SK-N-SH (cell line): ENCODE measurements at regions not wholly inside any gene's neighbourhood (a gene's known extent, or its start where the extent isn't known, plus 50 kb on each side); places are given as distances from the start of the nearest gene placed in this dataset.

Experiments
- EP300 ChIP-seq, 2 experiments: IDR thresholded peaks; 2 replicates each; pipeline versions ENCODE4 v1.4.0 to v1.6.1; 2012; ENCODE audit warnings: borderline replicate concordance in 1 of 2, low read depth in 1 of 2, low read length in 1 of 2
- EZH2phosphoT487 ChIP-seq: fragments of 200-600 bp; sonication (generic); IDR thresholded peaks from 2 replicates; pipeline ENCODE4 v1.6.1; 2017; ENCODE audit warnings: low read depth, mixed run types, mild to moderate bottlenecking, antibody characterized with exemption, moderate library complexity, borderline replicate concordance
- FOXJ3 ChIP-seq: sonication (generic); formaldehyde crosslinking; IDR thresholded peaks from 2 replicates; pipeline ENCODE4 v1.5.1; 2020; ENCODE audit warnings: mild to moderate bottlenecking, missing genetic modification reagents
- JUND ChIP-seq: IDR thresholded peaks from 2 replicates; pipeline ENCODE4 v1.4.0; 2012
- MXI1 ChIP-seq: IDR thresholded peaks from 2 replicates; pipeline ENCODE4 v1.6.1; 2012; ENCODE audit warnings: mild to moderate bottlenecking, low read depth, low read length, improper control_type of control experiment
- NFIC ChIP-seq: IDR thresholded peaks from 2 replicates; pipeline ENCODE4 v1.4.0; 2012; ENCODE audit warnings: borderline replicate concordance
- POLR2AphosphoS5 ChIP-seq: IDR thresholded peaks from 2 replicates; pipeline ENCODE4 v1.6.1; 2012; ENCODE audit warnings: low read depth, low read length
- TEAD4 ChIP-seq: IDR thresholded peaks from 2 replicates; pipeline ENCODE4 v1.4.0; 2012; ENCODE audit warnings: mild to moderate bottlenecking, borderline replicate concordance; ENCODE audit not compliant: insufficient read depth
- TF ChIP-seq, protein P1 (sequence below): fragments of 200-600 bp; sonication (generic); IDR thresholded peaks from 2 replicates; pipeline ENCODE4 v1.6.1; 2017; ENCODE audit warnings: antibody characterized with exemption, mild to moderate bottlenecking, moderate library complexity
- TF ChIP-seq, protein P2 (sequence below): IDR thresholded peaks from 2 replicates; pipeline ENCODE4 v1.4.0; 2012; ENCODE audit warnings: low read depth, borderline replicate concordance

DNA sequence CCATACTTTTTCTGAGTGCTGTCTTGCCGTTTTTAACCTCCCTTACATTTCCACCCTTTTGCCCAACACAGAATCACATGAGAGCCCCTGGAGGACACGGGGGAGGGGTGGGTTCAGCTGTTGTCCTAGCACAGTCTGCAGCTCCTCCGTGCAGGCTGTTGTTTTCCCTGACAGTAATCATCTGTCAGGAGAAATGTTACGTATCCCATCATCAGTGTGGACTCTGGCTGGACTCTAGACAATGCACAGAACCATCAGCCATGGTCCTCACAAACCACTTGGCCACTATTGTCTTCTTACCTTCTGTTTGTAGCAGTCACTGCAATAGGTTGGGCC, 92.1 kb downstream of the RIN2 start:
- TF ChIP-seq JUND (no peak), POLR2AphosphoS5 (no peak), TEAD4 (no peak), MXI1 (no peak), FOXJ3 (CRISPR knock-in tag) (no peak), EP300 (IDR thresholded peaks at IDR 0.05; ENCODE audit: borderline replicate concordance in 1 of 2, low read depth in 1 of 2, low read length in 1 of 2) (no peak), NFIC (no peak), EZH2phosphoT487 (no peak)
- TF ChIP-seq, protein P1, sequence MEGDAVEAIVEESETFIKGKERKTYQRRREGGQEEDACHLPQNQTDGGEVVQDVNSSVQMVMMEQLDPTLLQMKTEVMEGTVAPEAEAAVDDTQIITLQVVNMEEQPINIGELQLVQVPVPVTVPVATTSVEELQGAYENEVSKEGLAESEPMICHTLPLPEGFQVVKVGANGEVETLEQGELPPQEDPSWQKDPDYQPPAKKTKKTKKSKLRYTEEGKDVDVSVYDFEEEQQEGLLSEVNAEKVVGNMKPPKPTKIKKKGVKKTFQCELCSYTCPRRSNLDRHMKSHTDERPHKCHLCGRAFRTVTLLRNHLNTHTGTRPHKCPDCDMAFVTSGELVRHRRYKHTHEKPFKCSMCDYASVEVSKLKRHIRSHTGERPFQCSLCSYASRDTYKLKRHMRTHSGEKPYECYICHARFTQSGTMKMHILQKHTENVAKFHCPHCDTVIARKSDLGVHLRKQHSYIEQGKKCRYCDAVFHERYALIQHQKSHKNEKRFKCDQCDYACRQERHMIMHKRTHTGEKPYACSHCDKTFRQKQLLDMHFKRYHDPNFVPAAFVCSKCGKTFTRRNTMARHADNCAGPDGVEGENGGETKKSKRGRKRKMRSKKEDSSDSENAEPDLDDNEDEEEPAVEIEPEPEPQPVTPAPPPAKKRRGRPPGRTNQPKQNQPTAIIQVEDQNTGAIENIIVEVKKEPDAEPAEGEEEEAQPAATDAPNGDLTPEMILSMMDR = no peak
- TF ChIP-seq, protein P2, sequence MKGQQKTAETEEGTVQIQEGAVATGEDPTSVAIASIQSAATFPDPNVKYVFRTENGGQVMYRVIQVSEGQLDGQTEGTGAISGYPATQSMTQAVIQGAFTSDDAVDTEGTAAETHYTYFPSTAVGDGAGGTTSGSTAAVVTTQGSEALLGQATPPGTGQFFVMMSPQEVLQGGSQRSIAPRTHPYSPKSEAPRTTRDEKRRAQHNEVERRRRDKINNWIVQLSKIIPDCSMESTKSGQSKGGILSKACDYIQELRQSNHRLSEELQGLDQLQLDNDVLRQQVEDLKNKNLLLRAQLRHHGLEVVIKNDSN = no peak
